ENCODE measurements at regions not wholly inside any gene's neighbourhood (a gene's known extent, or its start where the extent isn't known, plus 50 kb on each side); places are given as distances from the start of the nearest gene placed in this dataset.

DNA sequence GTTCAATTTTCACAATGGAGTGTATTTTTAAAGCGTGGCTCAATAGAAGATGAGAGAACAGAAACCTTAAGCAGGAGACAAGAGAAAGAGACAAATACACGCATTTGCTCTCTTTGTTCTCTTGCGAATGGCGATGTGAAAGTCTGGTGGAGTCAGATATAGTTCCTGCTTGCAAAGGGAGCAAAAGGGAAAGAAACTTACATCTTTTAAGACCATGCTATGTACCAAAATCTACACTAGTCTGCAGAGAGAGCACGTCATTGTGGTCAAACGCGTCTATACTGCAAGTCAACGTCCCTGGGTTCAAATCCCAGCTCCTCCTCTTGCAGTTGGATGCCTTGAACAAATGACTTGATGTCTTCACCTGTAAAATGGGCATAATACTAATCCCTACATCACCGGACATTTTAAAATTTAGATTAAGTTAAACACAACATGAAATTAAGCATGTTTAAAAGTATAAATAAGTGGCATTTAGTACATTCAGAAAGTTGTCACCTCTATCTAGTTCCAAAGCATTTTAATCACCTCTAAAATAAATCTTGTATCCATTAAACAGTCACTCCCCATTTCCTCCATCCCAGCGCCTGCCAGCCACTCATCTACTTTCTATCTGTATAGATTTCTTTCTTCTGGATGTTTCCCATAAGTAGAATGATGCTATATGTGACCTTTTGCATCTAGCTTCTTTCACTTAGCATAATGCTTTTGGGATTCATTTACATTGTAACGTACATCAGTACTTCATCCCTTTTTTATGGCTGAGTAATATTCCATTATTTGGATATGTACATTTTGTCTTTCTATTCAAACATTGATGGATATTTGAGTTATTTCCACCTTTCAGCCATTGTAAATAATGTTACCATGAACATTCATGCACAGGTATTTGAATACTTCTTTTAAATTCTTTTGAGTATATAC, 406.9 kb downstream of the TMEM114 start:
- TF ChIP-seq, protein P1, sequence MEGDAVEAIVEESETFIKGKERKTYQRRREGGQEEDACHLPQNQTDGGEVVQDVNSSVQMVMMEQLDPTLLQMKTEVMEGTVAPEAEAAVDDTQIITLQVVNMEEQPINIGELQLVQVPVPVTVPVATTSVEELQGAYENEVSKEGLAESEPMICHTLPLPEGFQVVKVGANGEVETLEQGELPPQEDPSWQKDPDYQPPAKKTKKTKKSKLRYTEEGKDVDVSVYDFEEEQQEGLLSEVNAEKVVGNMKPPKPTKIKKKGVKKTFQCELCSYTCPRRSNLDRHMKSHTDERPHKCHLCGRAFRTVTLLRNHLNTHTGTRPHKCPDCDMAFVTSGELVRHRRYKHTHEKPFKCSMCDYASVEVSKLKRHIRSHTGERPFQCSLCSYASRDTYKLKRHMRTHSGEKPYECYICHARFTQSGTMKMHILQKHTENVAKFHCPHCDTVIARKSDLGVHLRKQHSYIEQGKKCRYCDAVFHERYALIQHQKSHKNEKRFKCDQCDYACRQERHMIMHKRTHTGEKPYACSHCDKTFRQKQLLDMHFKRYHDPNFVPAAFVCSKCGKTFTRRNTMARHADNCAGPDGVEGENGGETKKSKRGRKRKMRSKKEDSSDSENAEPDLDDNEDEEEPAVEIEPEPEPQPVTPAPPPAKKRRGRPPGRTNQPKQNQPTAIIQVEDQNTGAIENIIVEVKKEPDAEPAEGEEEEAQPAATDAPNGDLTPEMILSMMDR (IDR thresholded peaks at IDR 0.05) = no peak
- TF ChIP-seq POLR2A (IDR thresholded peaks at IDR 0.05) = no peak
